DOHH2 (cell line): ENCODE measurements at regions not wholly inside any gene's neighbourhood (a gene's known extent, or its start where the extent isn't known, plus 50 kb on each side); places are given as distances from the start of the nearest gene placed in this dataset.

Source experiments
- H3F3A ChIP-seq: fragments of 200-600 bp; sonication (generic), shearing (Covaris generic); 2 replicates; pipeline ENCODE4 v1.6.0; 2016; ENCODE audit warnings: antibody characterized with exemption, mild to moderate bottlenecking; ENCODE audit not compliant: control insufficient read depth, insufficient read depth
- H3K27ac ChIP-seq: fragments of 200-600 bp; sonication (generic); 2 replicates; pipeline ENCODE4 v1.5.1; 2014; ENCODE audit warnings: low read depth, mild to moderate bottlenecking, low read length, moderate library complexity
- H3K27me3 ChIP-seq: fragments of 200-600 bp; sonication (generic); 2 replicates; pipeline ENCODE4 v1.6.1; 2014; ENCODE audit warnings: mild to moderate bottlenecking, low read length, mixed read lengths; ENCODE audit not compliant: control insufficient read depth
- H3K36me3 ChIP-seq: fragments of 200-600 bp; sonication (generic); 2 replicates; pipeline ENCODE4 v1.6.1; 2014; ENCODE audit warnings: mild to moderate bottlenecking, low read length, moderate library complexity, mixed read lengths; ENCODE audit not compliant: control insufficient read depth
- H3K4me1 ChIP-seq: fragments of 200-600 bp; sonication (generic); 2 replicates; pipeline ENCODE4 v1.6.1; 2014; ENCODE audit warnings: mild to moderate bottlenecking, low read length, mixed read lengths; ENCODE audit not compliant: control insufficient read depth
- H3K4me2 ChIP-seq: fragments of 200-600 bp; sonication (generic); 2 replicates; pipeline ENCODE4 v1.6.0; 2014; ENCODE audit warnings: mild to moderate bottlenecking, low read length, moderate library complexity
- H3K4me3 ChIP-seq: fragments of 200-600 bp; sonication (generic); 2 replicates; pipeline ENCODE4 v1.5.1; 2014; ENCODE audit warnings: mild to moderate bottlenecking, low read length, mixed read lengths
- H3K79me2 ChIP-seq: fragments of 200-600 bp; sonication (generic); 2 replicates; pipeline ENCODE4 v1.6.1; 2014; ENCODE audit warnings: mild to moderate bottlenecking, low read length, mixed read lengths; ENCODE audit not compliant: control insufficient read depth
- H3K9me2 ChIP-seq: fragments of 200-600 bp; sonication (generic); replicated peaks from 2 replicates; pipeline ENCODE4 v1.6.1; 2014; ENCODE audit warnings: mild to moderate bottlenecking, low read length, mixed read lengths; ENCODE audit not compliant: control insufficient read depth
- H3K9me3 ChIP-seq: fragments of 200-600 bp; sonication (generic); 2 replicates; pipeline ENCODE4 v1.6.1; 2014; ENCODE audit warnings: antibody characterized with exemption, low read length, mixed read lengths; ENCODE audit not compliant: control insufficient read depth, insufficient read depth
- H4K20me1 ChIP-seq: fragments of 200-600 bp; sonication (generic); 2 replicates; pipeline ENCODE4 v1.6.0; 2014; ENCODE audit warnings: low read depth, mild to moderate bottlenecking, antibody characterized with exemption, low read length, moderate library complexity; ENCODE audit not compliant: control insufficient read depth, insufficient read depth
- CTCF ChIP-seq: fragments of 200-600 bp; sonication (generic); IDR thresholded peaks from one replicate; pipeline ENCODE4 v1.5.1; 2014; ENCODE audit warnings: antibody characterized with exemption, mild to moderate bottlenecking, low read depth, low read length; ENCODE audit not compliant: poor library complexity, severe bottlenecking
- EZH2phosphoT487 ChIP-seq: fragments of 200-600 bp; sonication (generic); IDR thresholded peaks from 2 replicates; pipeline ENCODE4 v1.6.1; 2017; ENCODE audit warnings: borderline replicate concordance, mild to moderate bottlenecking, antibody characterized with exemption, low read length, moderate library complexity, mixed read lengths

- Histone ChIP-seq H3K27ac (no peak overlapping the region), H3K27me3 (no peaks in the 10 kb centered on the region), H3K4me1 (no peaks in the 10 kb centered on the region), H3K9me3 (no peaks in the 10 kb centered on the region), H3K9me2 (no peaks in the 10 kb centered on the region), H3K4me3 (no peak overlapping the region), H3K36me3 (no peaks in the 10 kb centered on the region), H3K4me2 (no peak overlapping the region), H3F3A (no peaks in the 10 kb centered on the region), H3K79me2 (no peaks in the 10 kb centered on the region), H4K20me1 (no peaks in the 10 kb centered on the region)
- TF ChIP-seq CTCF, result no peak
- no peak for TF ChIP-seq EZH2phosphoT487
Observed at GRCh38 chr11:31995525-31996094, 95.3 kb upstream of the RCN1 start.

GRCh38 chr11:31995032-31995431 lies 95.8 kb upstream of the RCN1 start:
- Histone ChIP-seq H3K27me3 (no peaks in the 10 kb centered on the region), H3K36me3 (no peaks in the 10 kb centered on the region)
- TF ChIP-seq CTCF, result no peak
- TF ChIP-seq EZH2phosphoT487, result no peak

GRCh38 chr11:31987118-31988005 lies 103.5 kb upstream of the RCN1 start:
- Histone ChIP-seq H3K9me3 (no peaks in the 10 kb centered on the region), H3K9me2 (no peaks in the 10 kb centered on the region), H3F3A (no peaks in the 10 kb centered on the region), H3K36me3 (no peaks in the 10 kb centered on the region), H3K4me1 (no peaks in the 10 kb centered on the region), H3K4me3 (no peak overlapping the region), H3K79me2 (no peaks in the 10 kb centered on the region), H4K20me1 (no peaks in the 10 kb centered on the region), H3K4me2 (no peak overlapping the region), H3K27me3 (no peaks in the 10 kb centered on the region), H3K27ac (no peak overlapping the region)
- TF ChIP-seq EZH2phosphoT487 (no peak), CTCF (no peak)

More at GRCh38 chr11:31995032-31995431, 95.8 kb upstream of the RCN1 start:
- Histone ChIP-seq H3K4me2 (no peak overlapping the region), H3K79me2 (no peaks in the 10 kb centered on the region), H3K9me2 (no peaks in the 10 kb centered on the region), H3K4me1 (no peaks in the 10 kb centered on the region), H3K4me3 (no peak overlapping the region), H3F3A (no peaks in the 10 kb centered on the region), H3K9me3 (no peaks in the 10 kb centered on the region), H4K20me1 (no peaks in the 10 kb centered on the region), H3K27ac (no peak overlapping the region)
